DMS153 treated with DMSO at 0.1 percent for 48 hours (cell line): ENCODE measurements at regions not wholly inside any gene's neighbourhood (a gene's known extent, or its start where the extent isn't known, plus 50 kb on each side); places are given as distances from the start of the nearest gene placed in this dataset.
"Not testable (repeated sequence)": the region's sequence is repeated elsewhere in the genome, so short reads cannot be mapped to it uniquely, and the experiment has no call there.

Experiments used
- DNase-seq: peaks from one replicate; lab custom pipeline; 2025; ENCODE audit not compliant: unreplicated experiment; lab: John Stamatoyannopoulos, UW

GRCh38 chr2:239561446-239562001 is 160.7 kb upstream of the HDAC4 start:
- no peak for DNase-seq

GRCh38 chr2:239559417-239560261 is 158.8 kb upstream of the HDAC4 start:
- DNase-seq, result no peak

DNA sequence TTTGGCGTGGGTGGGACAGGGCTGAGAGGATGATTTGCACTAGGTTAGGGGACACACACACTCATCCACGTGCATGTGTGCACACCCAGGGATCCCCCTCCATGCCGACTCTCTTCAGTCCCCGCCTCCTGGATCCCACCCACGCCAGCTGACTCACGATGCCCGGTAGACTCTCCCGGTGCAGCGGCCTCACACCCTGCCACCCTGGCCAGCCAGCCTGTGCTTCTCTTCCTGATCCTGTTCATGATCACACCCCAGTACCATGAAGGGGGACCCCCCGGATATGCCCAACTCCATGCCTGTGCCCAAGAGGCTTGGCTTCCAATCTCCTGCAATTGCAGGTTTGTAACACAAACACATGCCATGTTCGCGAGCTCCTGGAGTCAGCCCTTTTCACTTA is 157.8 kb upstream of the HDAC4 start:
- no peak for DNase-seq

DNA sequence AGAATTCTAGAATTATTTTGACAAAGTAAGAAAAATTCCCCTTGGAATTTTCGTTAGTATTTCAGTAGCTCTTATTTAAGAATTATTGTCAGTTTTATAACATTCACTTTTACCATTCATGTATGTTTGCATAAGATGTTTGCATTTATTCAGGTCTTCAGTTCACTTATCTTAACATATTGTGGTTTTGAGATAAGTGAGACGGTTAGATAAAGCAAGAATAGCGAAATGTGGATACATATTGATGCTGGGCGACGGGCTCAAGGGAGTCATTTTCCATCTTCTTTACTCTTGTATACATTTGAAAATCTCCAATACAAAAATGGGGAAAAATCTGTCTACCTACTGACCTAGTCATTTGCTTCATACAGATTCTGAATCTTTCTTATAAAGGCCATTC is 156.7 kb upstream of the HDAC4 start:
- no peak for DNase-seq

GRCh38 chr2:239555571-239555905 is 154.7 kb upstream of the HDAC4 start:
- no peak for DNase-seq

DNA sequence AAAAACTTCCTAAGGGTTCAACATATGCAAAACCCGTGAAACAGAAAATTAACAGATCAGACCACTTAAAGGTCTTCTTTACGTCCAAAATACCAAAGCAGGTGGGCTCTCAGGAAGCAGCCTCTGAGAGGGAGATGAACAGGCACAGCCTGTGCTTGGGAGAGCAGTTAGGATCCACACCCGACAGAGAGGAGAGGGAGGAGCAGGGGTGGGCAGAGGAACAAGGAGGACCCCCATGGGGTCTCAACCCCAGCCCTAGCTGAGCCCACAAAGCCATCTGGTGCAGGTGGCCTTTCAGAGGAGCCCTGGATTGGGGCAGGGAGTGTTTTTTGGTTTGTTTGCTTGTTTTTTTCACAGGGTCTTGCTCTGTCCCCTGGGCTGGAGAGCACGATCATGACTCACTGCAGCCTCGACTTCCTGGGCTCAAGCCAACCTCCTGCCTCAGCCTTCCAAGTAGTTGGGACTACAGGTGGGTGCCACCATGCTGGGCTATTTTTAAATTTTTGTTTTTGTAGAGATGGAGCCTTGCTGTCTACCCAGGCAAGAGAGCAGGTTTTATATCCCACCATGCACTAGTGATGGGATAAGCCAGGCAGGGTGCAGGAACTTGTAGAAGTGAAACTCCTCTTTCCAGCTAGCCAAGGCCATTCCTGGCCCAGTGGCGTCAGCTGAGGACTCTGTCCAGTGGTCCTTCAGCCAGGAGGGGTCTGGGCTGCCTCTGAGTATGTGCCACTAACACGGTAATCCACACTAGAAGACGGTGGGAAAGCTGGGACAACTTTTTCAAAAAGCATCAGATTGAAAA is 154.1 kb upstream of the HDAC4 start:
- no peak for DNase-seq

- DNase-seq, result no peak
Observed at GRCh38 chr2:239553376-239554000, 152.7 kb upstream of the HDAC4 start.

GRCh38 chr2:239552213-239552926 is 151.6 kb upstream of the HDAC4 start:
- DNase-seq, result no peak

- DNase-seq, result no peak
Observed at GRCh38 chr2:239551206-239551605, 150.4 kb upstream of the HDAC4 start.

- DNase-seq, result no peak
Observed at GRCh38 chr2:239550357-239550756, 149.5 kb upstream of the HDAC4 start.

DNA sequence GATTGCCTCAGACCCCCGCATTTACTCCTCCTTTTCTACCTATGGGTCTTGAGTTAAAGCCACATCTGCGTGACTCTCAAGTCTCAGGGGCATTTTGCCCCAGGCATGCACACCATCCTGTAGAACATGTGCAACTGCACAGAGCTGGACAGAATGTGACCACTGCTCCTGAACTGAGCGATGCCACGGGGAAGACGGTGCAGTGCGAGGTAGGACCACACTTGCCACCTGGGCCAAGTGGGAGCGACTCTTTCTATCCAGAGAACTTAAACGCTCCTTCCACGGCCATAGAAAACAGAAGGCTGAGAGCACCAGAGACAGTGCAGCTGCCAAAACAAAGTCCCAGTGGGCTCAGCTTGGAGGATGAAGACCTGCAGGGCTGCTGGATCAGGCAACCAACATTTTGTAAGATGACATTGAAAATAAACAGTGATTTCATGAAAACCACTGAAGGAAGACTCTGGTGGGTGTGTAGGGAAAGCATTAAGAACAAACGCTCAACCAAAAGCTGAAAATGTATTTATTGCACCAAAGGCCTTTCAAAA is 149.0 kb upstream of the HDAC4 start:
- no peak for DNase-seq

- DNase-seq, result no peak
Observed at GRCh38 chr2:239548965-239549595, 148.3 kb upstream of the HDAC4 start.

GRCh38 chr2:239548451-239548871 is 147.6 kb upstream of the HDAC4 start:
- DNase-seq, result no peak

DNA sequence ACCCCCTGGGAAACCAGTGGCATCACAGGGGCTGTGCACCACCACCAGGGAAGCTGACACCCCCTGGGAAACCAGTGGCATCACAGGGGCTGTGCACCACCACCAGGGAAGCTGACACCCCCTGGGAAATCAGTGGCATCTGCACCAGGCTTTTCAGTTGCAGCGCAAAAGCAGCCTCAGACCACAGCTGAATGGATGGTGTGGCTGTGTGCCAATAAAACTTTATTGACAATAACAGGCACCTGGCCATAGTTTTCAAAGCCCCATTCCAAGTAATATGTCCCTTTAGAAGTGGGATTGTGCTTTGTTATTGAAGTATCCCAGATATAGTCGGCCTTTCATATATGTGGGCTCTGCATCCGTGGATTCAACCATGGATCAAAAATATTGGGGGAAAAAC is 146.3 kb upstream of the HDAC4 start:
- not testable (repeated sequence) for DNase-seq

GRCh38 chr2:239546541-239546940 is 145.7 kb upstream of the HDAC4 start:
- no peak for DNase-seq

DNA sequence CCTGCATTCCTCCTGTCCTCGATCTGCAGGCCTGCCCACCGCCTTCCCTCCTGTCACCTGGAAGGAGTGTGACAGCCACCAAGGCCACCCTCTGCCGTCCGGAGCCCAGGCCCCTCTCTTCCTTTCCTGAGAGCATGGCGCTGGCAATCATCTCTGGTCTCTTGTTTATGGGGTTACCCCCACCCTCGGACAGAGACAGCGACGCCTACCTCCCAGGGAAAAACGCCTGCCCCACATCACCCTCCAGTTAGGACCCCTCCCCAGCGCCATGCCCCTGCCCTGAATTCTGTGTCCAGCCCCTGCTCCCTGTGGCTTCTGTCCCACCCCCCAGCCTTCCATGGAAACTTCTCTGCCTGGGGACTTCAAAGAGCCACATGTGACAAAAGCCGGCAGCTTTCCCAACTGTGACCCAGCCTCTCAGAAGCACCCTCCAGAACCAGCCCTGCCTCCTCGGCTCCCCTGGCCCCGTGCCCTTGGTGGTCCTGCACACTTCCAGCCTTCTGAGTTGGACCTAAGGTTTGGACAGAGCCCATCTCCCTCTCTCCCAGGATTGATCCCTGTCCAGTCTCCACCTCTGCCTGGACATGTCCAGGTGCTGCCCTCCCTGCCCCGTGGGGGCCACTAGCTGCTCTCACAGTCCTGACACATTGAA is 145.0 kb upstream of the HDAC4 start:
- no peak for DNase-seq

- no peak for DNase-seq
Observed at GRCh38 chr2:239544918-239545465, 144.2 kb upstream of the HDAC4 start.

DNA sequence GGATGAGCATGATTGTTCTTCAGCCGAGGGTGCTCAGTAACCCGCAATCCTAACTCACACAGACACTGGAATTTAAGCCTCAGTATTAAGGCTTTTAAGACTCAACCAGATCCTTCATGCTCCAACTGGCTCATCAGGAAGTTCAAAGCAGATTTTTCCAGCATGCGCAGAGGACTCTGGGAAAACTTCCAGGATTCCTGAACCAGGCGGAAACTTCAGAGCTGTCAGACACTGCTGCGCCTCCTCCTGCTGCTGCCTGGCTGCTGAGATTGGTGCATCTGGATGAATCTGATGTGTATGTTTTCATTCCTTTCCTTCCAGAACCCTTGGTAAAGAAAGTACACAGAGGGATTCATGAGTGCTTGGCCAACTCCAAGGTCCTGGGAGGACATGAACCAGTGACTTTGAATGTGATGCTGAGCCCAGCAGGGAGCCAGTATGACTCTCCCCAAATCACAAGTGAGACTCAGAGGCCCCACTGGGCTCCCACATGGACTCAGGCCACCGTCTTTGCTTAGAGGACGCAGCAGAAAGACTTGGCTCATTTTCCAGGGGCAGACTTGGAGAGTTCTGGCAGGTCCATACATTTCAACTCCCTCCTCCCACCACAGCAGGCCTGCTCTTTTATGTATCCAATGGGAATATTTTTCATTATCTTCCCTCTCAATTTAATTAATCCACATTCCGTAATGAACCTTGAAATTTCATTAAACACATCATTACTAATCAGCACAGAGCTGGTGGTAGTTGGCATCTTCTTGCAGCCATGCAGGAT is 143.5 kb upstream of the HDAC4 start:
- no peak for DNase-seq

DNA sequence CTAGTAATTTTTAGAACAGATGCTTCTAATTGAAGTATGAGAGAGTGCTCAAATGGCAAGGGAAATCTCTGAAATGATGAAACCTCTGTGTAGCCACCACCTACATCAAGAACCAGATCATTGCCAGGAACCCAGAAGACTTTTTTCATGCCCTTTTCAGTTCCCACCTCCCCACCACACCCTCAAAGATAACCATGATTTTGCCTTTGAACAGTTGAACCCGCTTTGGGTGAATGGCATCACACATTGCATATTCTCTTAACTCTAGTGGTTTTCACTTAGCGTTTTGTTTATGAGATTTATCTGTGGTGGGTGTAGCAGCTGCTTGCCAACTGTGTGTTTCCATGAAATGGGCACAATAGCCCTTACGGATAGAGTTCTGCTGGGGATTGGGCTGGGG is 142.9 kb upstream of the HDAC4 start:
- DNase-seq, result no peak
